Activated B cell treated with CpG ODN at 0.5 μM for 24 hours (primary cell): ENCODE measurements at regions not wholly inside any gene's neighbourhood (a gene's known extent, or its start where the extent isn't known, plus 50 kb on each side); places are given as distances from the start of the nearest gene placed in this dataset.

Experiments
- ATAC-seq: fragments of 200-7000 bp; cut with Tn5 transposase; one replicate; pipeline ENCODE4 v1.10.0; 2021; ENCODE audit warnings: low read depth, mild to moderate bottlenecking, moderate library complexity
- CTCF ChIA-PET: fragments of 350-600 bp; sonication (Branson Sonifier 250); formaldehyde crosslinking; loops from one replicate; lab custom pipeline; 2021; ENCODE audit warnings: antibody characterized with exemption; lab: Charles Lee
- POLR2A ChIA-PET: fragments of 350-600 bp; sonication (Branson Sonifier 250); formaldehyde crosslinking; loops from one replicate; lab custom pipeline; 2021; ENCODE audit warnings: antibody characterized with exemption; lab: Charles Lee
- DNase-seq: peaks from one replicate; pipeline ENCODE4 v3.0.0; 2022
- H3K27ac Mint-ChIP-seq: one replicate; pipeline ENCODE4 v1.8.0; 2020; ENCODE audit warnings: mixed read lengths
- H3K27me3 Mint-ChIP-seq: one replicate; pipeline ENCODE4 v1.8.0; 2021; ENCODE audit warnings: mixed read lengths
- H3K36me3 Mint-ChIP-seq: one replicate; pipeline ENCODE4 v1.8.0; 2021; ENCODE audit warnings: low read depth, mixed read lengths
- H3K4me1 Mint-ChIP-seq: one replicate; pipeline ENCODE4 v1.8.0; 2021; ENCODE audit warnings: mixed read lengths
- H3K4me3 Mint-ChIP-seq: one replicate; pipeline ENCODE4 v1.8.0; 2020; ENCODE audit warnings: mild to moderate bottlenecking, mixed read lengths
- H3K9me3 Mint-ChIP-seq: one replicate; pipeline ENCODE4 v1.8.0; 2020; ENCODE audit warnings: mixed read lengths
- CTCF ChIP-seq: fragments of 200-600 bp; IDR thresholded peaks from one replicate; pipeline ENCODE4 v1.8.0; 2022; ENCODE audit warnings: antibody characterized with exemption, mild to moderate bottlenecking
- intact Hi-C: fragments of 100-400 bp; cut with micrococcal nuclease; formaldehyde crosslinking; loops from one replicate; pipeline ENCODE4 v1.15.1; 2024

GRCh38 chr4:57163530-57164459 lies 53.6 kb upstream of the IGFBP7 start:
- Mint-ChIP-seq H3K27me3 (peaks cover 13% of the 10 kb centered on the region), H3K4me3 (peak overlapping the region; percentile 89), H3K27ac (no peak overlapping the region), H3K4me1 (peaks cover 13% of the 10 kb centered on the region), H3K9me3 (no peaks in the 10 kb centered on the region), H3K36me3 (no peaks in the 10 kb centered on the region)
- DNase-seq (peak; percentile 72), ATAC-seq (peak; percentile 93)
- intact Hi-C loops: no loop called here
- TF ChIP-seq CTCF: peak; percentile 97
- POLR2A ChIA-PET: no interaction called here
- CTCF ChIA-PET: interaction anchor here (0.6 to 2.2 kb wide), 12 partner anchors 8 to 659 kb away, joined by 3 to 7 read pairs (median 3); no protein-coding TSS in a partner anchor

GRCh38 chr4:57162499-57163019 lies 52.4 kb upstream of the IGFBP7 start:
- peaks cover 13% of the 10 kb centered on the region for H3K4me1 Mint-ChIP-seq
- no peak overlapping the region for H3K27ac Mint-ChIP-seq
- CTCF ChIA-PET: interaction anchor here (0.9 to 2.2 kb wide), 5 partner anchors 9 to 25 kb away, joined by 3 to 7 read pairs (median 6); no protein-coding TSS in a partner anchor
- intact Hi-C loops: no loop called here
- no peak for TF ChIP-seq CTCF
- no peak overlapping the region for H3K4me3 Mint-ChIP-seq
- POLR2A ChIA-PET: no interaction called here
- ATAC-seq (no peak), DNase-seq (no peak)
- peaks cover 13% of the 10 kb centered on the region for H3K27me3 Mint-ChIP-seq
- H3K36me3 Mint-ChIP-seq: no peaks in the 10 kb centered on the region
- H3K9me3 Mint-ChIP-seq: no peaks in the 10 kb centered on the region
